ENCODE measurements at regions not wholly inside any gene's neighbourhood (a gene's known extent, or its start where the extent isn't known, plus 50 kb on each side); places are given as distances from the start of the nearest gene placed in this dataset.
"Not testable (repeated sequence)": the region's sequence is repeated elsewhere in the genome, so short reads cannot be mapped to it uniquely, and the experiment has no call there.

DNA sequence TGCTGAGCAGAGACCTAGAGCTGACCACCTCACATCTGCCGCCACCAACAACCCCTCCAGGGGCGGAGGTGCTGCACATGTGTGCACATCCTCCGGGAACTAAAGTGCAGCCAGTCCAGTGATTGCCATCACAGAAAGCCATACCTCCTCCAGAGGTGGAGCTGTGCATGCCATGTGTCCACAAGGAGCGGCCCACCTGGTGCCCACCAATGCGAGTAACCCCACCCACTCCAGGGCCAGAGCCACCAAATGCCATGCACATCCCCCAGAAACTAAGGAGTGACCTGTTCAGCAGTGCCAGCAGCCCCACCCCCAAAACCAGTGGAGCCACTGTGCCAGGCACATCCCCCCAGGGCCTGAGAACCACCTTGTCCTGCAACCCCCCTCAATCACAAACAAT is 557.9 kb downstream of the UQCRFS1 start:
- no peak for DNase-seq

DNA sequence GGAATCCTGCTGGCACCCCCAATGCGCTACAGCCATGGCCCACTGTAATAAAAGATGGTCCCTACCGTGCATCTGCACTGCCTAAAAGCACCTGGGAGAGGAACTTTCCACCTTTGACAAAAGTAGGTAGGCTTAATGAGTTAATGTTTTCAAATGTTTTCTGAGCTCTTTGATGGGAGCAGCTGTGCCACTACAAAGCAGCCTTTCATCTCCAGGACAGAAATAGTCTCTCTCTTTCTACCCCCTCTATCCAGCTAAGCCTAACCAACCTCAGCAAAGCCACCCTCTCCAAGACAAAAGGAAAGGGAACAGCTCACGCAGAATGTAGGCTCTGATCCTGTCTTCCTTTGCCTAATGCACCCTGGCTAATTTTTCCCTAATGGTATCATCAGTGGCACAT is 560.2 kb downstream of the UQCRFS1 start:
- no peak for DNase-seq

DNA sequence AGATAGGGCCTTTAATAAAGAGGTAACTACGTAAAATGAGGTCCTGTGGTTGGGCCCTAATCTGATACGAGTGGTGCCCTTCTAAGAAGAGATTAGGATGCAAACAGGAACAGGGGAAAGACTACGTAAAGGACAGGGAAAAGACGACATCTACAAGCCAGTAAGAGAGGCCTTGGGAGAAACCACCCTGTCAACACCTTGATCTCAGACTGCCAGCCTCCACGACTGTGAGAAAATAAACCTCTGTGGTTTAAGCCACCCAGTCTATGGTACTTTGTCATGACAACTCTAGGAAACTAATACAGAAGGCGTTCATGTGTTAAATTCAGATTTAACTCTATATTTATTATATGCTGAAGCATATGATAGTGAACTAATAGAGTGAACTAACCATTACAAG is 566.3 kb downstream of the UQCRFS1 start:
- DNase-seq = no peak

DNA sequence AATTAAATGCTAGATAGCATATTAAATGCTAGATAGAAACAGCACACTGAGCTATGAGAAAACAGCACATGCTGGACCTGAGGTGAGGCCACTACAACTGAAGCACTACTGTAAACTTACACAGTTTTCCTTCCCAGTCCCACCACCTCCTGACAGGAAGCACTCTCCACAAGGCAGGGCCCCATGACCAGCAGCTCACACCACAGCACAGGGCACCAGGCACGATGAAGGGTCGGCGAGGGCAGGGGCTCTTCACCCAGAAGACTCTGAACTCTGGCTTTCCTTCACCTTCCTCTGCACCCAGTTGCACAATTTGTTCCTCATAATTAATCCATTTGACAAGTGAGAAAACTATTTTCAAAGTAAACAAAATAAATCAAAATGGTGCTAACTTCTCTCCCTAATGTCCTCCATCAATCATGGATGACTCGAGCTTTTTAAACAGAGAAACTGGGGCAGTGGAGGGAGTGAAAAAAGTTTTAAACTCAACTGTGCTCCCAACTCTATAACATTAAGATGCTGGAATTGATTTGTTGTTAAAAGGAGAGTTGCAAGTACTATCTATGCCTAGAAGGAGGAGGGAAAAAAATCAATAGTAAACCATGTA is 568.7 kb downstream of the UQCRFS1 start:
- DNase-seq = no peak

DNA sequence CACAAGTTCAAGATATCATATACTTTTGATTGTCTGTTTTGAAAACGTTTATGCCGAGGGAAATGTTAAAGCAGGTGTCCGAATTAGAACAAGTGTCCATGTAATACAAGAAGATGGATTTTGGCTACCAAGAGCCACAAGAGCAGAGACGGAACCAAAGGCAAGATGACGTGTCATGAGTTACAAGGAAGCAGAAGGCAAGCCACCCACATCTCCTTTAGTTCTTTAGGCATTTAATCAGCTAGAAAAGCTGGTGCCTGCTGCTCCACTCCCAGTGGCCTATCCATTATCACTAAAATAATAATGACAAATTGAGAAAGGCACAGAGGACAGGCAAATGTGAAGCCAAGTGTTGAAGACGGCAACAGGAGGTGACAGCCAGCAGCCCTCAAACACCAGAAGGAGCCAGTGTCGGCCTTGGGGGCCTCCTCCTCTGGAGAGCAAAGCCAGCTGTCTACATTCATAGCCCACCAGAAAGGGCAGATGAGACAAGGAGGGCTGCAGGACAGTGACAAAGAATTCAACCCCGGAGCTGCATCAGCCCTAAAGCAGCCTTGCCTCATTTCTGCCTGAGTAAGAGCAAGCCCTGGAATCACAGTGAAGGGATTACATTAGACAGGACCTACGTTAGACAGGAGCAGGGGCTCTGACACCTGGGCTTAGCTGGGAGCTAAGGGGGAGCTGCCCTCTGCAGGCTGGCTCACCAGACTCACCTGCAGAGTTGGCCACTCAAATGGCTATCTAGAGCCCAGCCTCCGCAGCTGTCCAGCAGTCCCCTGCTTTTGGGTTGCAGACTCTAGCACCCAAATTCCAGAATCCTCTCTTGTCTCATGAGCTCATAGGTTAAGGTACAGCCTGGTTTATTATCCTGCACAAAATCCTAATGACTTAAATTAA is 569.9 kb downstream of the UQCRFS1 start:
- DNase-seq = no peak

DNA sequence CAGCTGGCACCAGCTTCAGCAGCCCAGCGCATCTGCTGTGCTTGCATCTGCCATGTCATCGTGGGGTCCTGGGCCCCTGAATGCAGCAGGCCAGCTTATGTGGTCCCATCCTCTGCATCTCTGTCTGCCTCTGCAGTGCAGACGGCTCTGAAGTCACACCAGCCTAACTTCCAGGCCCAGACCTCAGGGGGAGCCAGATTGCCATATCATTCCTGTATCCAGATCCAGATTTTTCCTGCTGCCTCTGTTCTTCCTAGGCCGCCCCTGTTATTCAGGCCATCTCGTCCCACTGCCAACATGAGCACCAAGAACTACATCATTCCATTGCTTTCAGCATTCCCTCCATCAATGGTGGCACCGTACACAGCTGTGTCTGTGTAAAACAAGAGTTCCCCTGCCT is 571.6 kb downstream of the UQCRFS1 start:
- DNase-seq = no peak

DNA sequence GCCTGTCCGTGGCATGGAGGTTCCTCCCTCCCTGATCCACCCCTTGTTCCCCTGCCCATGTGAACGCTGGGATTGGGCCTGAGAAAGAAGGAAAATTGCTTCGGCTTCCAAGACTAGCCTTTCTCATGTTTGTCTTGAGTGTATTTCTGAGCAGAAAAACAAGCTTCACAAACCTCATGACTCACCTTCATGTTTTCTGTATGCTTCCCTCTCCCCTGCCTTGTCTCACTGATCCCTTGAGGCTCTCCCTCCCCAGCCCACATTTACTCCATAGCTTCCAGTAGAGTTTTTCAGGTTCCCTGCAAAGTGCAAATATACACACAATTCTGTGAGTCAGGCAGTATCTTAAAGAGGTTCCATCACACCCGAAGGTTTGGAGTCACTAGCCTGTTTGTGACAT is 572.4 kb downstream of the UQCRFS1 start:
- no peak for DNase-seq

DNA sequence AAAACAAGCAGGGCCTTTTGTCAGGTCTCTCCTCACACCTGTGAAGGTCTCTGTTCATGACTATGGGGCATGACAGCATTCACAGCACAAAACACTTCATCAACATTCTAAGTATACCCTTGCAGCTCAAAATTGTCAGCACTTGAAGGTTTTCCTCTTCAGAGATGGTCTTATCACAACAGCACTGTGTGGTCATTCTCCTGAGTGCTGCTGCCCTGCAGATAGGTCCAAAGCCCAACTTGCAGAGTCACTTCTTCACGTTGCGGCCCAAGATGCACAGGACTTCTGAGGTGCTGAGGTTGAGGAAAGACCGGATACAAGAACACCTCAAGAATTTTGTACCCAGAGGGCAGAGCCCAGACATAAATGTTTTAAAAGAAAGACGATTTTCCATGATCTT is 574.5 kb downstream of the UQCRFS1 start:
- DNase-seq = no peak

DNA sequence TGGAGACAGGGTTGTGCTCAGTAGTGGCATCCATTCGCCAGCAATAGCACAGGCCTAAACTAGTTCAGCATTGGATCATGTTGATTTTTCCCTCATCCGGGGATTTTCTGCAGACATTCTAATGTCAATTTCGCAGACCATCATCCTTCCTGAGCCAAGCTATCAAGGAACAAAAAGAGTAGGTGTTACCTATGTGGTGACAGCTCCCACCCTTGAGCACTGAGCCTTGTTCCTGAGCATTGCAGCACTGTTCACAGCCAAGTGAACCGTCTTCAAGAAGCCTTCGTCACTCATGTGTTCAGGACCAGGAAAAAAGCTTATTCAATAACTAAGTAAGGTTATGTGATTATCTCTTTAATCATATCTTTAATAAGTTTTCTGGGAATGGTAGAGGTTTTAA is 576.2 kb downstream of the UQCRFS1 start:
- no peak for DNase-seq

DNA sequence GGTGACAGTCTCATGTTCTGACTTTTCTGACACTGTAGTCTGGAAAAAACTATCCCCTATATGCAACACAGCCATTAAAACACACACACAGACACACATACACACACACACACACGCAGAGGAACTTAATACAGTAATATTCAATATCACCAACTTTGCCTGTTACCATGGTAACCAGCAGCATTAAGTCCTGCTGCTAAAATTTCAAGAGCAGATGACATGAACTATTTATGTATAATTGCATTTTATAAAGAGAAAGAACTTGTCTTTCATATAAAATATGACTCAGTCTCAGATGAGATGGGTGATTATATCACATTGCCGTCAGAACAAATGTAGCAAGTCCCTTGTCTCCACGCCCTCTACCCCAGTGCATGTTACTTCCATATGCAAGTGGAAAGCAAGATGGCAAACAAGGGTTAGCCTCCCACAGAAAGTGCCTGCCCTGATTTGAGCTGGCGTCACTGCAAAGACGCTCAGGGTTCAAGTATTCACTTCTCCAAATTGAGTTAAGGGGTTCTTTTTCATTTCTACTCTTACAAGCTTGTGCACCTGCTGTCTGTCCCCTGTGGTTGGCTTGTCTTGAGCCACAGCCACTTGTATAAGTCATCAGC is 576.8 kb downstream of the UQCRFS1 start:
- DNase-seq = no peak

DNA sequence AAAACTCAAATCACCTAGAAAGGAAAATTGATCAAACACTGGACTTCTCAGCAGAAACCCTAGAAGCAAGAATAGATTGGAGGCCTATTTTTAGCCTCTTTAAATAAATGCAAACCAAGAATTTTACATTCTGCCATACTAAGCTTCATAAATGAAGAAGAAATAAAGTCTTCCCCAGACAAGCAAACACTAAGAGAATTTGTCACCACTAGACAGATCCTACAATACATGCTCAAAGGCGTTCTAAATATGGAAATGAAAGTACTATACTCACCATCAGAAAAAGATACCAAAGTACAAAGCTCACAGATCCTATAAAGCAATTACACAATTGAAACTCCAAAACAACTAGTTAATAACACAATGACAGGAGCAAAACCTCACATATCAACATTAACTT is 578.1 kb downstream of the UQCRFS1 start:
- no peak for DNase-seq

DNA sequence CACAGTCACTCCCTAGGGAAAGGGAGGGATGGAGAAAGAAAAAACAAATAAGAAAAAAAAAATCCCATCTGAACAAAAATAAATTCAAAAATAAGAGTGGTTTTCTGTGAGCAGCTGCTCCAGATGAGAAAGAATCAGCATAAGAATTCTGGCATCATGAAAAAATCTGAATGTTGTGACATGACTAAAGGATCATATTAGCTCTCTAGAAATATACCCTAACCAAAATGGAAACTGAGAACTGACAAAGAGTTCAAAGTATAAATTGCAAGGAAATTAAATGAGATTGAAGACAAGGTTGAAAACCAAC is 579.0 kb downstream of the UQCRFS1 start:
- DNase-seq = no peak

DNA sequence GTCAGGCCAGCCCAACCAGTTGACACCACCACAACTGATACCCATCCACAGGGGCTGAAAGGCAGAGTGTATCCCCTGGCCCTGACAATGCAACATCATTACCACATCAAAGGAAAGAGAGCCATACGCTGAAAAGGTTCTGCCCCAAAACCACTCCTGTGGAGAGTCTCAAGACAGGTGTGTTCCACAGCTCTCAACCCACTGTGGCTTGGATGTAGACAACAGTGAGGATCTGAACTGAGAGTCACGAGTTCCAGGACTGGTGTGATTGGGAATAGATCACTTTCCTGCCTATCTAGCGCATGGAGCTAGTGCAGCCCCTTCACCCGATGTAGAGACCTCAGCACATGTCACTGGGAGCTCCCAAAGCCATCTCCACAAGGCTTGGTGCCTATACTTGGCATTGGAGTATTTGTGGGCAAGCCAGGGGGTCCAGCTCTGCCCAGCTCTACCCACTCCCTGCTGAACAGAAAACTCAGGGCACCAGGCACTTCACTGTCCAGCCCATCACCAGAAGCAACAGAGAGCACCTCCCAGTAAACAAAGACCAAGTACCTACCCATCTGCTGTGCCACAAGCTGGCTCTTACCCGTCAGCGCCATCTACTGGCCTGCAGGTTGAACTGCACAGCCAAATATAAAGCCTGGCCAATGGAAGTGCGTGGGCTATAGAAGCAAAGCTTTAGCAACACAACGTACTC is 579.5 kb downstream of the UQCRFS1 start:
- peak; percentile 40 to 58 for DNase-seq

DNA sequence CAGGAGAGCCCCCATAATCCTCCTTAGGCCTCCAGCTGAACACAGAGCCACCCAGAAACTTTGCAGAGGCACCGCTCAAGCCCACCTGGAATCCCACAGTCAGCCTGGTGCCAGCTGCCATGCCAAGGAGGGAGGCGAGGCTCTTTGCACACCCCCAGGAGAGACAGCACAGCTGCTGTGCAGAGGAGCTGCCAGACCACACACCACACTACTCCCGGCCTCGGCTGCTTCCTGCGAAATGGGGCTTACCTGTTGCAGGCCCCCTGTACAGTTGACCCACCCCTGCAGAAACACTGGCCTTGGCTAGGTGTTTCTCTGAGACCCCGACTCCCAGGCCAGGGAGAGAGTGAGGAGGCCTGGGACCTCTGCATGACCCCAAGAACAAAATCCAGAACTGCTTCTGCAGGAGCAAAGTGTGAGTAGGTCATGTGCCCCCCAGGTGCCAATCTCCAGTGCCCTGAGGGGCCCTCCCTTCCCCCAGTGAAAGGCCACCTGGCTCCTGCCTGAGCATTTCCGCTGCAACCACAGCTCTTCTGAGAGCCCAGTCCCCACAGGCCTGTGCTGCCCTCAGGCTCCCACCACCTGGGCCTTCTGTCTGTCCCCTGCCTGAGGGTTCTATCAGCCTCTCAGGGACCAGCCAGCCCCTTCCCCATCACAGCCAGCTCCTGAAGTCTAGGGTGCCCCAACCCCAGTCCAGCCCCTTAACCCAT is 580.4 kb downstream of the UQCRFS1 start:
- DNase-seq = peak in 1 of 2 donors; percentile 1

DNA sequence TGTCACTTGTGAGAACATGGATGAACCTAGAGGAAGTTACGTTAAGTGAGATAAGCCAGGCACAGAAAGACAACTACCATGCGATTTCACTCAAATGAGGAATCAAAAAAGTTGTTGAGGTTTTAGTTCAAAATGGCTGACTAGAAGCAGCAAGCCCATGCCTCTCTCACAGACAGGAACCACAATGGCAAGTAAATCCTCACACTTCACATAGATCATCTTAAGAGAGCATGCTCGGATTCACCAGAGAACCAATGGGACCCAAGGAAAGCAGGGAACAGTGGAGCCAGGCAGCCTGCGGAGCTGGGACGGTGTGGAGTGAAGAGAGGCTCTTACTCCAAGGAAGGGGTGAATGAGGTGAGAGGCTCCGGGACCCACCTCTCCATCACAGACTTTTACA is 581.0 kb downstream of the UQCRFS1 start:
- no peak for DNase-seq

DNA sequence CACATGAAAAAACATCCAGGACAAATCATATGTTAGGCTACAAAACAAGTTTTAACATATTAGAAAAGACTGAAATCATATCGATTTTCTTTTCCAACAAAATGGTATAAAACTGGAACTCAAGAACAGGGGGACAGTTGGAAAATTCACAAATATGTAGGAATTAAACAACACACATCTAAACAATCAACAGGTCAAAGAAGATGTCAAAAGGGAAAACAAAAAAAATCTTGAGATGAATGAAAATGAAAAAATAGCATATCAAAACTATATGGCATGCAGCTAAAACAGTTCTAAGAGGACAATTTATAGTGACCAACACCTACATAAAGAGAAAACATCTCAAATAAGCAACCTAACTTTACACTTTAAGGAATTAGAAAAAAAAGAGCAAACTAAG is 585.3 kb downstream of the UQCRFS1 start:
- no peak for DNase-seq

DNA sequence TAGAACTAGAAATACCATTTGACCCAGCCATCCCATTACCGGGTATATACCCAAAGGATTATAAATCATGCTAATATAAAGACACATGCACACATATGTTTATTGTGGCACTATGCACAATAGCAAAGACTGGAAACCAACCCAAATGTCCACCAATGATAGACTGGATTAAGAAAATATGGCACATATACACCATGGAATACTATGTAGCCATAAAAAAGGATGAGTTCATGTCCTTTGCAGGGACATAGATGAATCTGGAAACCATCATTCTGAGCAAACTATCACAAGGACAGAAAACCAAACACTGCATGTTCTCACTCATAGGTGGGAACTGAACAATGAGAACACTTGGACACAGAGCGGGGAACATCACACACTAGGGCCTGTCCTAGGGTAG is 586.5 kb downstream of the UQCRFS1 start:
- DNase-seq = not testable (repeated sequence)

DNA sequence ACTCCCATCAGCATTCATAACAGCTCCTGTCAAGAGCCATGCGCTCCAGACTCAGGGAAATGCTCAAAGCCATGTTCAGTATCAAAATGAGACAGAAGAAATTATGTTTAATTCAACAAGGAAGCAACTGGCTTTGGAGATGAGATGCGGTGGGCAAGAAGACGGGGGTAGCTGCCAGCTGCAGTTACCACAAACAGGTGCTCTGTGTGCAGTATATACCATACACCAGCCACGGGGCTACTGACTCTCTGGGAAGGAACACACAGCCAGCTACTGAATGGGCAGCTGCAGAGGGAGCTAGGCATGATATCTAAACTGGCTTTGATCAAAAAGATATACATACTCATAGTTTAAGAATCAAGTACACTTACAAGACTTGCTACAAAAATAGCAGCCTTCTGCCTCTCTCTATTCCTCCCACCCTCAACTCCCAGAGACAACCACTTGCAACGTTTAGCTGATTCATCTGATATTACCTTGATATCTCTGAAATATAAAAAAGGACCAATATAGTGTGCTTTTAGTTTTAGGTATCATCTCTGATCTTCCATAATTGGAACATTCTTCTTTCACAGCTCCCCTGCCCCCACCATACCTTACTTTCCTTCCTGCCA is 593.0 kb downstream of the UQCRFS1 start:
- DNase-seq = no peak

DNA sequence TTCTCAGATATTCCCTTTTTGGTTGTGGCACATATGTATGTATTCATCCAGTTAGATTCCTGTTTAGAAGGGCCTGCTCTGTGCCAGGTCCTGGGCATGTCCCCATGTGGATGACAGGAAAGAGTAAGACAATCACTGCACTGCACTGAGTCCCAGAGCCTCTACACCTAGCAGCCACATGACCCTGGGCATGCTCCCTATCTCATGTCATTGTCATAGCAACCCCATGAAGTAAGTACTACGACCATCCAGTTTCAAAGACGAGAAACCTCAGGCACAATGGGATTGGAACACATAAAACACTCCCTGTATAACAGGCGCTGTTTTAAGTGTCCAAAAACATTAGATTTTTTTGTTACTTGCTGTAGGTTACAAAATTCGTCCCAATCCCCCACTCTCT is 594.4 kb downstream of the UQCRFS1 start:
- no peak for DNase-seq

DNA sequence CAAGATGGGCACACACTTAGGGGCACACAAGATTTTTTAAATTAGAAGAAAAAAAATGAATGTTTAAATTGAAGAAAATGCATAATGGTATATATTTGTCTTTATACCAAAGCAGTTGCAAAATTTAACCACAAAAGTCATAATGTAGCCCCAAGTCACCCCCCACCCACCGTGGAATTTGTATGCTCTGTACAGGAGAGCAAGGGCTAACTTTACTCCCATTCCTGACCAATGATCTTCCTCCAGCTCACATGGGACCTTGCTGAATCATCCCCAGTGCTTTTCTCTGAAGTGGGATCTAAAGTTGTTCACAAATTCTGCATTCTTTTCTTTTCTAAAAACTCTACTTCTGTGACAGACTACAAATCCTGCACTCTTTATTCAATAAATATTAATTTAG is 597.0 kb downstream of the UQCRFS1 start:
- no peak for DNase-seq

DNA sequence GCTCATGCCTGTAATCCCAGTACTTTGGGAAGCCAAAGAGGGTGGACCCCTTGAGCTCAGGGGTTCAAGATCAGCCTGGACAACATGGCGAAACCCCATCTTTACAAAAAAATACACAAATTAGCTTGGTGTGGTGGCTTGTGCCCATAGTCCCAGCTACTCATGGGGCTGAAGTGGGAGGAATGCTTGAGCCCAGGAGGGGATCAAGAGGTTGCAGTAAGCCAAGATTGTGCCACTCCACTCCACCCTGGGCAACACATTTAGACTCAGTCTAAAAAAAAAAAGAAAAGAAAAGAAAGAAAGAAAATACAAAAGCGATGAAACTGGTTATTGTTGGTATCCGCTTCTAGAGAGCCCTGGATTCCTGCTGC is 597.4 kb downstream of the UQCRFS1 start:
- no peak for DNase-seq

DNA sequence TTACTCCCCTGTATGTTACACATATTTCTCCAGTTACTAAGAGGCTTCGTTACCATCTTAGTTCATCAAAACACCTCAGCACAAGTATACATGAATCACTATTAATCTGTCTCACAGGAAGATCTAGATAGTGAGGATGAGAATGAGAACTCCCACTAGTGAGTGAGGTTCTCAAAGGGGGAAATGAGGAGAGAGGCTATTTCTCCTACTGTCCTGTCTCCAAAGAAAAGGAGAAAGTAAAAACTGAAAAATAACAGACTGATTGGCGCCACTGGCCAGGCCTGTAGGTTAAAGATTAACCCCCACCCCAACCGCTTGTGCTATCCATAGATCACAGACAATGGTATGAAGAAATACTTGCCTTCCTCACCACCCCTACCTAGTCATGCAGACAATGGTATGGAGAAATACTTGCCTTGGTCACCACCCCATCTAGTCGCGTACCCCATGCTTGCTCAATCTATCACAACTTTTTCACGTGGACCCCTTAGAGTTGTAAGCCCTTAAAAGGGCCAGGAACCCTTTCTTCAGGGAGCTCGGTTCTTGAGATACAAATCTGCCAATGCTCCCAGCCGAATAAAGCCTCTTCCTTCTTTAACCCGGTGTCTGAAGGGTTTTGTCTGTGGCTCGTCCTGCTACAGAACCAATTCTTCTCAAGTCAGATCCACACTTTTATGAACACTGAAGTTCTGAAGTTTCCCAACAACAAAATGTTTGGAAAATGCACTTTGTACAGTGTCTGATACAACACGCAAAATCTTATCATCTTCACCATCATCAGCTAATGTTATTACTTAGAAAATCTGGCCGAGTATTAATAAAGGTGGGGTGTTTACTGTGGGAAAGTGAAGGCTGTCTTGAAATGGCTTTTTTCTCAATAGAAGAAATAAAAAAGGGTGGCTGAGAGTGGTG is 598.1 kb downstream of the UQCRFS1 start:
- no peak for DNase-seq
